Muscle layer of colon (tissue), 2 donors: ENCODE measurements at regions not wholly inside any gene's neighbourhood (a gene's known extent, or its start where the extent isn't known, plus 50 kb on each side); places are given as distances from the start of the nearest gene placed in this dataset.
"Not testable (repeated sequence)": the region's sequence is repeated elsewhere in the genome, so short reads cannot be mapped to it uniquely, and the experiment has no call there.

ENCODE experiments used
- H3K27ac ChIP-seq: one replicate; pipeline ENCODE4 v1.7.0; 2013; ENCODE audit warnings: low read depth, mild to moderate bottlenecking, low read length, moderate library complexity
- H3K27me3 ChIP-seq, 2 donors: one replicate each; pipeline ENCODE4 v1.7.0; 2013; ENCODE audit warnings: low read length in 2 of 2, mild to moderate bottlenecking in 2 of 2; ENCODE audit not compliant: insufficient read depth in 2 of 2, control insufficient read depth in 1 of 2
- H3K36me3 ChIP-seq: one replicate; pipeline ENCODE4 v1.7.0; 2013; ENCODE audit warnings: mild to moderate bottlenecking, low read length; ENCODE audit not compliant: insufficient read depth
- H3K4me1 ChIP-seq: one replicate; pipeline ENCODE4 v1.7.0; 2013; ENCODE audit warnings: mild to moderate bottlenecking, low read length; ENCODE audit not compliant: insufficient read depth
- H3K4me3 ChIP-seq, 2 donors: one replicate each; pipeline ENCODE4 v1.7.0; 2013; ENCODE audit warnings: low read length in 2 of 2, low read depth in 1 of 2, mild to moderate bottlenecking in 1 of 2, moderate library complexity in 1 of 2
- H3K9ac ChIP-seq: one replicate; pipeline ENCODE4 v1.7.0; 2013; ENCODE audit warnings: low read length
- H3K9me3 ChIP-seq: one replicate; pipeline ENCODE4 v1.7.0; 2013; ENCODE audit warnings: mild to moderate bottlenecking, low read length
- donor health status: abdominal sarcoma.
- donor health status: Adenocarcinoma of cecum.

DNA sequence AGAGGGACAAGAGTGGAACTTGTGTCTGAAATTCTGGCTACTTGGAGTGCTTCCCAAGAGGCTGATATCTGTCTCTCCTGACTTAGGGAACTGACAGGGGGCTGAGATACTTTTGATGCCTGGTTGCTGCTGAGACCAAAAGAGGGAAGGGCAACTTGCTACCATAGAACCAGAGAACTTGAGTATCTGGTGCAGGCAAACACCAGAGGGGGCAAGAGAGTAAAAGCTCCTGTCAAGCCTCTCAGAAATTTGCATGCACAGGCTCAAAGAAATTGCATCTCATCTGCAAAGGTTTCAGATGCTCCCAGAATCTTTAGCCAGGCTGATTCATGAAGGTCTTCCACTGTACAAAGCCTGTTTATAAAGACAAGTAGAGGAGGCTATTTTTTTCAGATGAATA lies 391.3 kb upstream of the FOXG1 start:
- Histone ChIP-seq H3K9ac (no peak overlapping the region), H3K27ac (no peak overlapping the region), H3K4me3 (no peak overlapping the region), H3K9me3 (no peaks in the 10 kb centered on the region), H3K4me1 (no peaks in the 10 kb centered on the region), H3K36me3 (no peaks in the 10 kb centered on the region), H3K27me3 (no peaks in the 10 kb centered on the region)

DNA sequence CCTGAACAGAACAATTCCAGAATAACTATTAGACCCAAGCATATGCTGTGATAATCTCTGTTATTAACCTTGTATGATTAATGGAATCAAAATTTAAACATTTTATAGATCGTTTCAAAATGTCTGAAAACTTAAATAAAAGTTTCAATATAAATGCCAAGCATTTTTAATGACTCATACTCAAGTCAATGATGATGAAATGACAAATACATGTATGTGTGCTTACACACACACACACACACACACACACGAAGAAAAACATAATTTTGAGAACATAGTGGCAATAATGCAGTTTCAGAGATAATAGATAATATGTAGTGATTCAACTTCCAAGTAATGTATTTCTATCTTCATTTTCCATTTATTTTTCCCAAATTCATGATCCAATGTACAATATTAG lies 384.9 kb upstream of the FOXG1 start:
- Histone ChIP-seq H3K27ac (no peak overlapping the region), H3K9me3 (no peaks in the 10 kb centered on the region), H3K27me3 (no peaks in the 10 kb centered on the region), H3K4me3 (no peak overlapping the region), H3K9ac (no peak overlapping the region), H3K36me3 (no peaks in the 10 kb centered on the region), H3K4me1 (no peaks in the 10 kb centered on the region)

DNA sequence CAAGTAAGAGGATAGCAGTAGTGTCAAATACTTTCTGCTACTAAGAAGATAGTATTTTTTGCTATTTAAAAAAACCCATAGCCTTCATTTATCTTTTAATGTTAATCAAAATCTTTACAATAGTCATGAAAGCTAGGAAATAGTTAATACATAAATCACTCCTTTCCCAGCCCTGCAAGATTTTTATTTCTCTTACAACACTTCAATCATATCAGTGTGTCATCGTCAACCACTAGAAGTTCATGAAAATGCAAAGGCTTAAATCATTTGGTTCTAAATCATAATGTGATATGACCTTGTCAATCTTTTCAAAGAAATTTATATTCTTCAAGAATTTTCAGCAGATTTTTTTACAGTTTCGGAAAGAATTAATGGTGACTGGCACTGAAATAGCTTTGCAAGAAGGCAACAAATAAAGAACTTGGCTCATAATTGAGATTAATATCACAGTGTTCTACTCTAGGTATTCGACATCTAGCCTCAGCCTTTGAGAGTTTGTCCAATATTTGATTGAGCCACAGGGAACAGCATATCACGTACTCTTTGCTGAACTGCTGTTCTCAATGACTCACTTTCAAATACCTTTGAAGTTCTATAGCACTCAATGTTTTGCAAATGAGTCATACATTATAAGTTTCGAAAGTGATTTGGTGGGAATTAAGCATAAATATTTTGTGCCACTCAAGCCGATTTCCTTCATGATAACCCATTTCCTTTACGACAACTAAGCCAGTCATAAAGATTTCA lies 384.0 kb upstream of the FOXG1 start:
- Histone ChIP-seq H3K36me3 (no peaks in the 10 kb centered on the region), H3K27ac (no peak overlapping the region), H3K4me3 (no peak overlapping the region)

DNA sequence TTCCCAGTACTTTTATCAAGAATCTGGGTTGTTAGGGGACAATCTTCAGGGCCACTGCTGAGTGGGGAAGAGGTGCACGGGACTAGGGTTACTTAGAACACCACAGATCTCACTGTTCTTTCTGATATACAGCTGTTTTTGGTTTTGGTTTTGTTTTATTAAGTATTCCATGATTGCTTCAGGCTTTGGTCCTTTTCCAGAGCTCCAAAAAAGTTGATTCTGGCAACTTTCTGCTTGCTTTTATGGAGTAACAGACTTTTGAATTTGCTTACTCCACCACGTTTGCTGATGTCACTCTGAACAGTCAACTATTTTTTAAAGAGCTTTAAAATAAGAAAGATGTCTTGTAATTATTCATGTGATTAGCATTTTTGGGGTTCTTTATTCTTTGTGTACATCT lies 368.1 kb upstream of the FOXG1 start:
- Histone ChIP-seq H3K4me3 (no peak overlapping the region), H3K27me3 (no peaks in the 10 kb centered on the region), H3K9me3 (no peaks in the 10 kb centered on the region), H3K27ac (no peak overlapping the region), H3K9ac (no peak overlapping the region), H3K4me1 (no peaks in the 10 kb centered on the region), H3K36me3 (no peaks in the 10 kb centered on the region)

More for the DNA sequence above, 384.0 kb upstream of the FOXG1 start:
- H3K4me1 ChIP-seq: no peaks in the 10 kb centered on the region
- H3K27me3 ChIP-seq: no peaks in the 10 kb centered on the region
- no peak overlapping the region for H3K9ac ChIP-seq
- no peaks in the 10 kb centered on the region for H3K9me3 ChIP-seq

DNA sequence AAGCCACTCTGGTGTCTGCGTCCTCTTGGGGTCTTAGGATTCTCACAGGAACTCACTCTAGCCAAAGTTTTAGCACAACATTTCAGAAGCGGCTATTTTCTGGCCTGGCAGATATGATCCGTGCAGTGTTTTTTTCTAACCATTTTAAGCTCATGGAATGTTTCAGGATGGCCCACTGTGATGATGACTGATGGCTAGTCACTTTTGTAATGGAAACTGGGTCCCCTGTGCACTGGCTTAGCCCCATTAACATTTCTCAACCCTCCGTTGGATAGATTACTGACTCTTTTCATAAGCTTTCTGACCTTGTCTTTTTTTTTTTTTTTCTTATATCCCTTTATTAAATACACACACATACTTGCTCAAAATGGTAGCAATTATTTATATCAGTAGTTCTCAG lies 364.9 kb upstream of the FOXG1 start:
- not testable (repeated sequence) for H3K27ac ChIP-seq, H3K4me1 ChIP-seq, H3K4me3 ChIP-seq, H3K9ac ChIP-seq, H3K36me3 ChIP-seq, H3K9me3 ChIP-seq, H3K27me3 ChIP-seq

GRCh38 chr14:28406196-28406595 lies 360.4 kb upstream of the FOXG1 start:
- Histone ChIP-seq H3K27ac (no peak overlapping the region), H3K9me3 (no peaks in the 10 kb centered on the region), H3K27me3 (no peaks in the 10 kb centered on the region), H3K9ac (no peak overlapping the region), H3K4me1 (no peaks in the 10 kb centered on the region), H3K4me3 (no peak overlapping the region), H3K36me3 (no peaks in the 10 kb centered on the region)

DNA sequence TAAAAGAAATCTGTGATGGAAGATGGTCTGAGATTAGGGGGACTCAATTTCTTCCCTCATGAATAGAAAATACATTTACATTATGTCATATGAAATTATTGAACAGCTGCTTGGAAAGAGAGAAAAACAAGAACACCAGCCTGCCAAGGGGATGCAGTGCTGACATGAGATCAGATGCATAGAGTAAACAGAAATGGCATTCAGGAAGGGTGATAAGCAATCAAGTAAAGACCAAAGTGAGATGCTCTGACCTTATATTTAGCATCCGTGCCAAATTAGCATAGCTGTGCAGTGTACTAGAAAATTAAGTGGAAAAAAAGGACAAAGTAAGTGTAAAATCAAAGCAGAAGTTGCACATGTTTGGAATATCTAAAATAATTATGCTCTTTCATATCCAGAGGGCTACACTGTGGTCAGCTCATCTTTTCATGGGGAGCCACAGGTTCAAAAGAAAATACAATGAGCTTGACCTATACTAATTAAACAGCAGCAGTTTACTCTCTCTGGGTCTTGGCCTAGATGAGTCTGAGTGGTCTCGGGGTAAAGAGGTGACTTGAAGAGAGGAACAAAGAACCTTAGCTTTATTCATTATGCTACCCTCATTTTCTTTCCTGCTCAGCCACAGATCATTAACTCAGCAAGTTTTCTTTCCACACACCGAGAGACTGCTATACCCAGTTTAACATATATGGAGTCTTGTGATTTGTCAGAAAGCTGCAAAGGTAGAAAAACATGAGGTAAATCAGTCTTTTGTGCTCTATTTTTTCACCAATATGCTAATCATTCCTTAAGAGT lies 359.4 kb upstream of the FOXG1 start:
- Histone ChIP-seq H3K36me3 (no peaks in the 10 kb centered on the region), H3K27me3 (no peaks in the 10 kb centered on the region), H3K4me3 (no peak overlapping the region), H3K27ac (no peak overlapping the region), H3K9me3 (no peaks in the 10 kb centered on the region), H3K4me1 (no peaks in the 10 kb centered on the region), H3K9ac (no peak overlapping the region)

GRCh38 chr14:28407996-28408395 lies 358.6 kb upstream of the FOXG1 start:
- H3K27me3 ChIP-seq: no peaks in the 10 kb centered on the region
- H3K4me3 ChIP-seq: no peak overlapping the region
- no peak overlapping the region for H3K27ac ChIP-seq
- no peak overlapping the region for H3K9ac ChIP-seq
- no peaks in the 10 kb centered on the region for H3K9me3 ChIP-seq
- H3K4me1 ChIP-seq: no peaks in the 10 kb centered on the region
- H3K36me3 ChIP-seq: no peaks in the 10 kb centered on the region

DNA sequence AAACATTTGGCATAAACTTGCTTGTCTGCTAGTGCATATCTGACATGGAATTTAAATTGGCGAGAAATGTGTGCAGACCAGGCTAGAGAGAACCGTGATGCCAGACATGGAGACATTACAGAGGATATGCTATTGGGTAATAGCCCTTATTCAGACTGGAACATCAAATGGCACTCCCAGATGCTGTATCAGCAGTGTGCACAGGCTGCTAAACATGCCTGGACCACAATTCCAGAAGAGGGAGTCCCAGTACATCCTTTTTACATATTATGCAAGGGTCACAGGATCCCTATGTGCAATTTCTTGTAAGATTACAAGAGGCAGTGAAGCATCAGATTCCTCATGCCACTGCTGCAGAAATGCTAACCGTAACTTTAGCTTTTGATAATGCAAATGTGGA lies 354.5 kb upstream of the FOXG1 start:
- H3K9ac ChIP-seq: no peak overlapping the region
- H3K4me1 ChIP-seq: no peaks in the 10 kb centered on the region
- no peaks in the 10 kb centered on the region for H3K9me3 ChIP-seq
- H3K36me3 ChIP-seq: no peaks in the 10 kb centered on the region
- H3K4me3 ChIP-seq: no peak overlapping the region
- no peak overlapping the region for H3K27ac ChIP-seq
- H3K27me3 ChIP-seq: no peaks in the 10 kb centered on the region

- H3K9ac ChIP-seq: no peak overlapping the region
- H3K27ac ChIP-seq: no peak overlapping the region
- no peak overlapping the region for H3K4me3 ChIP-seq
- H3K9me3 ChIP-seq: no peaks in the 10 kb centered on the region
- H3K27me3 ChIP-seq: no peaks in the 10 kb centered on the region
- H3K4me1 ChIP-seq: no peaks in the 10 kb centered on the region
- no peaks in the 10 kb centered on the region for H3K36me3 ChIP-seq
Observed at GRCh38 chr14:28426960-28427359, 339.6 kb upstream of the FOXG1 start.

DNA sequence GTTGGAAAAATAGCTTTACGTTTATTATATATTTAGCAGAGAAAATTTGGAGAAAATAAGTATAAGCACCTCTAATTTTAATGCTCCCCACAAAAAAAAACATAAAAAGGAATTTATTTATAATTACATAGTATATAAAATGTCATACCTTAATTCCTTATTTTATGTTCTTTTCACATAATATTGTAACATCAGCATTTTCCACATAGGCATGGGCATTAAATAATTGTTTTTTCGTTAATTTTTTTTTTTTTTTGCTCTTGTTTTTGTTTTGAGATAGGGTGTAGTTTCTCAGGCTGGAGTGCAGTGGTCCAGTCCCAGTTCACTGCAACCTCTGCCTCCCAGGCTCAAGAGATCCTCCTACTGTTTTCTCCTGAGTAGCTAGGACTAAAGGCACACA lies 329.8 kb upstream of the FOXG1 start:
- Histone ChIP-seq H3K4me1 (no peaks in the 10 kb centered on the region), H3K36me3 (no peaks in the 10 kb centered on the region), H3K27me3 (no peaks in the 10 kb centered on the region), H3K9me3 (no peaks in the 10 kb centered on the region), H3K27ac (no peak overlapping the region), H3K9ac (no peak overlapping the region), H3K4me3 (no peak overlapping the region)

DNA sequence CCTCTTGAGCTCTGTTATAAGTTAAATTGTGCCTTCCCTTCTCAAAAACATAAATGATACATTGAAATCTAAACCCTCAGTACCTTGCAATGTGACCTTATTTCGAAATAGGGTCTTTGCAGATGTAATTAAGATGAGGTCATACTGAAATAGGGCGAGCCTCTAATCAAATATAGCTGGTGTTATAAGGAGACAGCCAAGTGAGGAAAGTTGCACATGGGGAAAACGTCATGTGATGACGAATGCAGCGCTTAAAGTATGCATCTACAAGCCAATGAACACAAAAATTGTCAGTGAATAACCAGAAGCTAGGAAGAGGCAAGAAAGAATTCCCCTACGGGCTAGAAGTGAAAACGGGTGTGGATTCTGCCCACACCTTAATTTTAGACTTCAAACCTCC lies 305.2 kb upstream of the FOXG1 start:
- no peaks in the 10 kb centered on the region for H3K9me3 ChIP-seq
- H3K9ac ChIP-seq: no peak overlapping the region
- H3K36me3 ChIP-seq: no peaks in the 10 kb centered on the region
- H3K4me3 ChIP-seq: no peak overlapping the region
- H3K27me3 ChIP-seq: no peaks in the 10 kb centered on the region
- no peaks in the 10 kb centered on the region for H3K4me1 ChIP-seq
- H3K27ac ChIP-seq: no peak overlapping the region
